IMR-90 (cell line): ENCODE measurements at regions not wholly inside any gene's neighbourhood (a gene's known extent, or its start where the extent isn't known, plus 50 kb on each side); places are given as distances from the start of the nearest gene placed in this dataset.
A peak's percentile ranks its signal among the peaks of the same experiment; 100 is the strongest.

Experiments
- ATAC-seq: fragments of 200-7000 bp; cut with Tn5 transposase; 2 replicates; pipeline ENCODE4 v1.9.1; 2020; ENCODE audit warnings: low read depth, mild to moderate bottlenecking, moderate library complexity
- BruUV-seq: library from RNA; stranded (reverse); fragments of 400-500 nt; replicated peaks from 2 replicates; lab custom pipeline; 2021; lab: Mats Ljungman, UMichigan
- CTCF ChIA-PET: fragments of 300-600 bp; formaldehyde crosslinking; extraction: SDS; loops from one replicate; lab custom pipeline; 2021; ENCODE audit warnings: antibody characterized with exemption; lab: Yijun Ruan, JAX
- POLR2A ChIA-PET: fragments of 300-600 bp; sonication (Branson Sonifier 250); formaldehyde crosslinking; loops from one replicate; lab custom pipeline; 2022; ENCODE audit warnings: antibody characterized with exemption; ENCODE audit not compliant: unreplicated experiment; lab: Charles Lee
- DNase-seq: peaks from one replicate; pipeline ENCODE4 v3.0.0; 2013
- H2AFZ ChIP-seq: replicated peaks from 2 replicates; pipeline ENCODE3; 2013; ENCODE audit warnings: low read length, mild to moderate bottlenecking; ENCODE audit not compliant: poor library complexity
- H2AK5ac ChIP-seq: 2 replicates; pipeline ENCODE4 v1.6.1; 2013; ENCODE audit warnings: low read depth, low read length, inconsistent platforms
- H2AK9ac ChIP-seq: replicated peaks from 2 replicates; pipeline ENCODE3; 2013; ENCODE audit warnings: mild to moderate bottlenecking, low read depth, low read length, moderate library complexity; ENCODE audit not compliant: poor library complexity
- H2BK120ac ChIP-seq: 2 replicates; pipeline ENCODE4 v1.6.1; 2013; ENCODE audit warnings: low read depth, low read length, inconsistent platforms
- H2BK15ac ChIP-seq: 3 replicates; pipeline ENCODE4 v1.6.1; 2013; ENCODE audit warnings: low read depth, low read length, inconsistent platforms
- H2BK20ac ChIP-seq: 2 replicates; pipeline ENCODE4 v1.6.1; 2013; ENCODE audit warnings: low read depth, mild to moderate bottlenecking, inconsistent platforms, low read length, moderate library complexity
- H2BK5ac ChIP-seq: 2 replicates; pipeline ENCODE4 v1.6.1; 2013; ENCODE audit warnings: mild to moderate bottlenecking, low read depth, low read length, inconsistent platforms; ENCODE audit not compliant: poor library complexity, severe bottlenecking
- H3K14ac ChIP-seq: replicated peaks from 2 replicates; pipeline ENCODE4 v1.6.1; 2013; ENCODE audit warnings: low read depth, low read length, inconsistent platforms
- H3K18ac ChIP-seq: 2 replicates; pipeline ENCODE4 v1.6.1; 2013; ENCODE audit warnings: low read depth, low read length, control low read depth
- H3K23ac ChIP-seq: 2 replicates; pipeline ENCODE4 v1.6.1; 2013; ENCODE audit warnings: low read depth, low read length, inconsistent platforms
- H3K27ac ChIP-seq: 2 replicates; pipeline ENCODE4 v1.5.1; 2013; ENCODE audit warnings: mild to moderate bottlenecking, control low read depth, low read length; ENCODE audit not compliant: insufficient read depth
- H3K27me3 ChIP-seq: 2 replicates; pipeline ENCODE4 v1.6.1; 2013; ENCODE audit warnings: low read length; ENCODE audit not compliant: control insufficient read depth, insufficient read depth
- H3K36me3 ChIP-seq: 2 replicates; pipeline ENCODE4 v1.6.1; 2013; ENCODE audit warnings: low read length, mixed read lengths; ENCODE audit not compliant: control insufficient read depth, insufficient read depth
- H3K4ac ChIP-seq: 2 replicates; pipeline ENCODE4 v1.6.1; 2013; ENCODE audit warnings: low read depth, low read length, inconsistent platforms
- H3K4me1 ChIP-seq: 2 replicates; pipeline ENCODE4 v1.6.1; 2013; ENCODE audit warnings: low read length, mixed read lengths; ENCODE audit not compliant: control insufficient read depth, insufficient read depth
- H3K4me2 ChIP-seq: 2 replicates; pipeline ENCODE4 v1.6.1; 2013; ENCODE audit warnings: low read depth, mild to moderate bottlenecking, control low read depth, low read length, moderate library complexity
- H3K4me3 ChIP-seq: 2 replicates; pipeline ENCODE4 v1.5.1; 2013; ENCODE audit warnings: low read depth, mild to moderate bottlenecking, control low read depth, low read length, moderate library complexity; ENCODE audit not compliant: insufficient read depth
- H3K56ac ChIP-seq: 2 replicates; pipeline ENCODE4 v1.6.1; 2013; ENCODE audit warnings: low read length, inconsistent platforms; ENCODE audit not compliant: insufficient read depth; ENCODE audit errors: extremely low read depth
- H3K79me1 ChIP-seq, 2 experiments: 2 replicates each; pipeline ENCODE4 v1.6.1; 2013; ENCODE audit warnings: low read length in 2 of 2, inconsistent platforms in 1 of 2, low read depth in 1 of 2
- H3K9ac ChIP-seq: 2 replicates; pipeline ENCODE4 v1.6.1; 2013; ENCODE audit warnings: low read depth, low read length, control low read depth
- H3K9me1 ChIP-seq: 2 replicates; pipeline ENCODE4 v1.6.1; 2013; ENCODE audit warnings: low read length, inconsistent platforms; ENCODE audit not compliant: insufficient read depth
- H3K9me3 ChIP-seq: 2 replicates; pipeline ENCODE4 v1.6.1; 2013; ENCODE audit warnings: low read length; ENCODE audit not compliant: control insufficient read depth, insufficient read depth
- H4K20me1 ChIP-seq: 2 replicates; pipeline ENCODE4 v1.6.1; 2013; ENCODE audit warnings: low read length, inconsistent platforms; ENCODE audit not compliant: insufficient read depth
- H4K5ac ChIP-seq: 2 replicates; pipeline ENCODE4 v1.6.1; 2013; ENCODE audit warnings: mild to moderate bottlenecking, low read depth, low read length, control low read depth
- H4K8ac ChIP-seq, 2 experiments: 2 replicates each; pipeline ENCODE4 v1.6.1; 2013; ENCODE audit warnings: low read depth in 2 of 2, low read length in 2 of 2, control low read depth in 1 of 2, inconsistent platforms in 1 of 2
- H4K91ac ChIP-seq: 2 replicates; pipeline ENCODE4 v1.6.1; 2013; ENCODE audit warnings: low read depth, low read length, inconsistent platforms; ENCODE audit not compliant: insufficient read depth
- ELK1 ChIP-seq: fragments of 150-350 bp; IDR thresholded peaks from 2 replicates; pipeline ENCODE4 v1.6.1; 2016; ENCODE audit warnings: low read depth, mild to moderate bottlenecking, low read length, moderate library complexity, borderline replicate concordance
- FOS ChIP-seq: fragments of 150-350 bp; IDR thresholded peaks from 2 replicates; pipeline ENCODE4 v1.6.1; 2016; ENCODE audit warnings: low read depth, low read length
- MXI1 ChIP-seq: IDR thresholded peaks from 2 replicates; pipeline ENCODE4 v1.6.1; 2012; ENCODE audit warnings: low read depth, mild to moderate bottlenecking, low read length, moderate library complexity, borderline replicate concordance
- POLR2A ChIP-seq: IDR thresholded peaks from 2 replicates; pipeline ENCODE4 v1.6.1; 2012; ENCODE audit warnings: mild to moderate bottlenecking, low read depth, low read length
- RCOR1 ChIP-seq: IDR thresholded peaks from 2 replicates; pipeline ENCODE4 v1.6.1; 2012; ENCODE audit warnings: mild to moderate bottlenecking, low read length, improper control_type of control experiment; ENCODE audit not compliant: insufficient replicate concordance
- SMC3 ChIP-seq: fragments of 150-350 bp; IDR thresholded peaks from 2 replicates; pipeline ENCODE4 v1.6.1; 2016; ENCODE audit warnings: low read depth, mild to moderate bottlenecking, antibody characterized with exemption, low read length, moderate library complexity
- WGBS, 2 experiments: methylation state at CpG; one replicate each; pipeline versions ENCODE4 v1.1.5 to v1.1.7; 2013; ENCODE audit warnings: missing lambda C conversion rate in 2 of 2; ENCODE audit not compliant: insufficient read length in 1 of 2; ENCODE audit errors: extremely low coverage in 2 of 2; 5-methylcytosine and 5-hydroxymethylcytosine counted together
- dilution Hi-C: fragments of 300-500 bp; cut with HindIII; formaldehyde crosslinking; loops from one replicate; pipeline ENCODE4 v1.14.3; 2018; ENCODE audit warnings: low sequenced_read_pairs; ENCODE audit not compliant: unreplicated experiment
- in situ Hi-C: fragments of 300-500 bp; cut with MboI; formaldehyde crosslinking; loops from 3 replicates; pipeline ENCODE4 v1.14.3; 2019; ENCODE audit warnings: low sequenced_read_pairs, inconsistent platforms, mixed read lengths
- intact Hi-C: fragments of 100-400 bp; cut with micrococcal nuclease; formaldehyde crosslinking; loops from 2 replicates; pipeline ENCODE4 v1.10.0; 2022

GRCh38 chr15:77545058-77545457 lies 87.7 kb downstream of the LINGO1 start:
- dilution Hi-C loops, result no loop called here
- CTCF ChIA-PET, result interaction anchor here (2.8 kb wide), 1 partner anchor 427 kb away, joined by 33 read pairs; no protein-coding TSS in a partner anchor

More at GRCh38 chr15:77545058-77545457, 87.7 kb downstream of the LINGO1 start:
- no peak overlapping the region for H3K4me3 ChIP-seq
- no peak overlapping the region for H2AFZ ChIP-seq
- no peaks in the 10 kb centered on the region for H3K79me1 ChIP-seq
- 0 out of 2 replicates have a peak overlapping the region, but pooled peaks have one; percentile 7 for H3K4ac ChIP-seq
- H3K9ac ChIP-seq, result no peak overlapping the region
- no peak overlapping the region for H4K5ac ChIP-seq
- no TSS peak for BruUV-seq
- H4K8ac ChIP-seq, result no peak overlapping the region
- intact Hi-C loops, result no loop called here
- 0 out of 2 replicates have a peak, but pooled peaks cover 4% of the 10 kb centered on the region for H3K9me3 ChIP-seq
- H2BK120ac ChIP-seq, result no peak overlapping the region
- no peak overlapping the region for H3K4me2 ChIP-seq
- H4K20me1 ChIP-seq, result no peaks in the 10 kb centered on the region
- H3K14ac ChIP-seq, result no peak overlapping the region
- DNase-seq (no peak), ATAC-seq (no peak)
- no peaks in the 10 kb centered on the region for H3K36me3 ChIP-seq
- peaks cover 7% of the 10 kb centered on the region; the same call in 1 of the 2 replicates for H3K9me1 ChIP-seq
- H3K18ac ChIP-seq, result no peak overlapping the region
- in situ Hi-C loops, result loop anchor here (10.0 kb wide), 1 partner anchor 520 kb away; no protein-coding TSS in a partner anchor
- peak overlapping the region; percentile 52 for H2BK20ac ChIP-seq
- POLR2A ChIA-PET, result interaction anchor here (0.6 kb wide), 1 partner anchor 98 kb away, joined by 7 read pairs; no protein-coding TSS in a partner anchor
- no peak overlapping the region for H4K91ac ChIP-seq
- H3K27me3 ChIP-seq, result no peaks in the 10 kb centered on the region
- H2AK9ac ChIP-seq, result no peak overlapping the region
- no peak overlapping the region for H3K27ac ChIP-seq
- no peak overlapping the region for H3K56ac ChIP-seq
- no peak overlapping the region for H2BK5ac ChIP-seq
- H3K23ac ChIP-seq, result no peak overlapping the region
- H2BK15ac ChIP-seq, result peak overlapping the region; percentile 37; the same call in 2 of the 3 replicates
- no peak for TF ChIP-seq ELK1
- TF ChIP-seq MXI1, result no peak
- no peak for TF ChIP-seq RCOR1
- TF ChIP-seq FOS, result no peak
- TF ChIP-seq SMC3, result no peak
- no peak for TF ChIP-seq POLR2A
- WGBS, 2 experiments, result 100% methylated on average over 2 of the region's 6 CpGs; no CpG with 5 or more reads in 1 of the 2 experiments
- H2AK5ac ChIP-seq, result peak overlapping the region; percentile 87
- H3K4me1 ChIP-seq, result peaks cover 18% of the 10 kb centered on the region
